IPS-20b (cell line): ENCODE measurements at regions not wholly inside any gene's neighbourhood (a gene's known extent, or its start where the extent isn't known, plus 50 kb on each side); places are given as distances from the start of the nearest gene placed in this dataset.
"Not testable (repeated sequence)": the region's sequence is repeated elsewhere in the genome, so short reads cannot be mapped to it uniquely, and the experiment has no call there.

Experiments used
- H3K27ac ChIP-seq: one replicate; pipeline ENCODE4 v1.5.1; 2013; ENCODE audit warnings: low read length
- H3K27me3 ChIP-seq: 2 replicates; pipeline ENCODE4 v1.6.1; 2013; ENCODE audit warnings: mild to moderate bottlenecking, low read length, inconsistent platforms; ENCODE audit not compliant: insufficient read depth
- H3K36me3 ChIP-seq: 2 replicates; pipeline ENCODE4 v1.6.1; 2013; ENCODE audit warnings: low read depth, mild to moderate bottlenecking, inconsistent platforms, low read length, moderate library complexity; ENCODE audit not compliant: insufficient read depth
- H3K4me1 ChIP-seq: 2 replicates; pipeline ENCODE4 v1.6.1; 2013; ENCODE audit warnings: mild to moderate bottlenecking, control low read depth, inconsistent platforms, low read length, moderate library complexity; ENCODE audit not compliant: insufficient read depth
- H3K4me3 ChIP-seq: 2 replicates; pipeline ENCODE4 v1.5.1; 2013; ENCODE audit warnings: mild to moderate bottlenecking, low read length, inconsistent platforms
- H3K9ac ChIP-seq: 2 replicates; pipeline ENCODE4 v1.6.1; 2013; ENCODE audit warnings: low read depth, mild to moderate bottlenecking, inconsistent platforms, low read length, moderate library complexity
- H3K9me3 ChIP-seq: 2 replicates; pipeline ENCODE4 v1.6.1; 2013; ENCODE audit warnings: mild to moderate bottlenecking, low read depth, low read length, inconsistent platforms; ENCODE audit not compliant: insufficient read depth

DNA sequence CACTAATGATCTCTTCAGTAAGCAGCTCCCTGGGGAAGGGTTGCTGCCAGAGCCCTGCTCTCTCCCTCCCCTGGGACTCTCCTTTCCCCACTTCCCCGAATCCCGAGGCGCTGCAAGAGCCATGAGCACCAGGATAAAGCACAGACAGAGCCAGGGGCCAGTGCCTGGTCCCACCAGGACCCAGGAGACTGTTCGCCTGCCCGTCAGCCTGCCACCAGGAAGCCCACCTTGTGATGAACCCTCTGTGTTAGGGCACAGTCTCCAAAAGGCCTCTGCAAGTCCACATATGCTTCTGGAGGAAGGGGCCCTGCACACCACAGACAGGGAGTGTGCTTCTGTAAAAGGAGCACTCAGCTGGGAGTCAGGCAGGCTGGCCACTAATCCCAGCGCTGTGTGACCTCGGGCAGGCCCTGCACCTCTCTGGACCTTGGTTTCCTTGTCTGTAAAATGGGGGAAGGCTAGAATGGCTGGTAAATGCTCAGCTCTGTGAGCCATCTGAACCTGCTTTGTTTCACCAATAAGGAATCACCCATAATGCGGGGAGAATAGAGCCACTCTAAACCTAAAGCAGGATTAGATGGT lies 209.4 kb downstream of the TBC1D2B start:
- H3K27me3 ChIP-seq, H3K9me3 ChIP-seq, H3K9ac ChIP-seq, H3K4me1 ChIP-seq, H3K27ac ChIP-seq, H3K4me3 ChIP-seq, H3K36me3 ChIP-seq: not testable (repeated sequence)

DNA sequence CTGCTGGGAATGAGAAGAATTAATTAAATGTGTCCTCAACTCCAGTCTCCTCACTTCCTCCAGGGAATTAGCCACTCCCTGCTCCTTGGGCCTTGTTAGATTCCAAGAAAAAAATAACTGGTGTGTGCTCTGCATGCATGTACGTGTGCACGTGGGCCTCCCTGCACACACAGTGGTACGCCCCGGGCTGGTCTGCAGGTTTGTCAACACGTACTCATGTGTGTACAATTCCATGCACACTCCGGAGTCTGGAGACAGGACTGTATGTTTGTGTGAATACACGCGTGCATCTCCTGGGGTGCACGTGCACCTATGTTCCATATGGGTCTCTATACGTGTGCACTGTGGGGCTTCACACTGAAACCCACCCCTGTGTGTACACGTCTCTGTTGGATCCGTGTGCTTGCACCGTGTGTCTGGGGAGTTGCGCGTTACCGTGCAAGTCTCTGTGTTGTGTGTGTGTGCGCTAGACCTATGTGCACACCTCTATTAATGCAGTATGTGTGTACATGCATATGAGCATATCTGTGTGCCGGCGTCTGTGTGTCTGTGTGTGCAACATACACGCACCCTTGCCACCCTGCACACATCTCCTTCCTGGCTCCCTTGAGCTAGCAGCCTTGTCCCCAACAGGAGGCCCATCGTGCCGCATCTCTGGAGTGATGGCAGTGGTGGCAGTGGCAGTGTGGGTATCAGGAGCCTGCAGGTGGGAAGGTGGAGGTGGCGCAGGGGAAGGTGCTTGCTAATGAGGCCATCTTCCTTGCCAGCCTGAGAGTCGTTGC lies 210.1 kb downstream of the TBC1D2B start:
- Histone ChIP-seq H3K36me3 (no peaks in the 10 kb centered on the region), H3K27ac (no peak overlapping the region), H3K27me3 (no peaks in the 10 kb centered on the region), H3K4me1 (peaks cover 3% of the 10 kb centered on the region; the same call in 1 of the 2 replicates), H3K4me3 (no peak overlapping the region), H3K9ac (no peak overlapping the region), H3K9me3 (no peaks in the 10 kb centered on the region)

DNA sequence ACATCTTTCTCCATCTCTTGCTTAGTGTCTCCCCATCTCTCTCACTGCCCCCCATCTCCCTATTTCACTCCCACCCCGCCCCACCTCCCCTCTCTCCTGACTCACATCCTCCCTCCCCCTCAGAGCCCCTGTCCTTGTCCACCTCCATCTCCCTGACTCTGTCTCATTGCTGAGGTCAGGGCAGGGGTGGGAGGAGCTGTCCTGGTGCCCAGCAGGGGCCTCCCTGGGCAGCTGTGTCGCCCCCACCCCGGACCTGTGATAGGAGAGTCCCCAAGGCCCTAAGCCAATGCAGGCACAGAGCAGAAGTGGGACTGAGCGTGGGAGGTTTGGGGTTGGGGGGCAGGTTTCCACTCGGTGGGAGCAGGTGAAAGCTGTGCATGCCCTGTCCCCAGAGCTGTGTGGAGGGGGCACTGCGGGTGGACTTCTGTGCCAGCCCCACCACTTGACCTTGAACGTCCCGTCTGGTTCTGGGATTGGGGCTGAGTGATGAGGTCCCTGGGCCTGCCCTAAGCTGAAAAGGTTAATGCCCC lies 210.8 kb downstream of the TBC1D2B start:
- peaks cover 3% of the 10 kb centered on the region; the same call in 1 of the 2 replicates for H3K4me1 ChIP-seq
- no peak overlapping the region for H3K4me3 ChIP-seq
- no peaks in the 10 kb centered on the region for H3K27me3 ChIP-seq
- no peaks in the 10 kb centered on the region for H3K36me3 ChIP-seq
- H3K9ac ChIP-seq, result no peak overlapping the region
- H3K27ac ChIP-seq, result no peak overlapping the region
- no peaks in the 10 kb centered on the region for H3K9me3 ChIP-seq

DNA sequence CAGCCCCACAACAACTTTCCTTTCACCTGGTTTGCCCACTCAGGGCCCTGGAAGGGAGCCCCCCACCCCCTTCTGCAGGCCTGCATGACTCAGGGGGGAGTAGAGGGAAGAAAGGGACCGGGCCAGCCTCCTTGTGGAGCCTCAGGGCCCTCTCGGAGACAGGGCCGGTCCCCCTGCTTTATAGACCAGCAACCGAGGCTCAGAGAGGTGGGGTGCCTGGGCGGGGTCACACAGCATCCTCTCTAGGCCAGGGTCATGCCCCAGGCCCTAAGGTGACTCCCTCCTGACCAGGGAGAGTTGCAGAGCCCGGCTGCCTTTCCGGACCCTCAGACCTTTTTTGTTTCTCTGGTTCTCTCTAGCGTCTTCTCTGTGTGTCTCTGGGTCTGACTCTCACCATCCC lies 211.3 kb downstream of the TBC1D2B start:
- no peak overlapping the region for H3K27ac ChIP-seq
- H3K9me3 ChIP-seq, result no peaks in the 10 kb centered on the region
- H3K4me1 ChIP-seq, result peaks cover 3% of the 10 kb centered on the region; the same call in 1 of the 2 replicates
- H3K4me3 ChIP-seq, result no peak overlapping the region
- no peaks in the 10 kb centered on the region for H3K36me3 ChIP-seq
- no peaks in the 10 kb centered on the region for H3K27me3 ChIP-seq
- H3K9ac ChIP-seq, result no peak overlapping the region

DNA sequence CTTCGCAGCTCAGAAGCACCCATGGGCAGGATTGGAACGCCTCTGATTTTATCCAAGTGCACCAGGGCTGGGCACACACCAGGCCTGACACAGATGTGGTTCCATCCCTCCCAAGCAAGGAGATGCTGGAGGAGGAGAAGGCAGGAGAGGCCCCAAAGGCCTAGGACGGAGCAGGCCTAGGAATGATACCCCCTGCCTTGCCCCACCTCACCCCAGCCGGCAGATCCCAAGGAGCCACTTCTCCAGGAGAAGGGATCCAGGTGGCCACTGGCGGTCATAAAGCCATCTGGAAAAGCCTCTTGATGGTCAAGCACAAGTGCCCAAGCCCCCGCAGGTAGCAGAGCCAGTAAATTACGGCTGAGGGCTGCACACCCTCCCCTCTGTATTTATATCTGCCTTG lies 211.8 kb downstream of the TBC1D2B start:
- no peak overlapping the region for H3K9ac ChIP-seq
- no peak overlapping the region for H3K27ac ChIP-seq
- peaks cover 3% of the 10 kb centered on the region; the same call in 1 of the 2 replicates for H3K4me1 ChIP-seq
- no peaks in the 10 kb centered on the region for H3K9me3 ChIP-seq
- H3K27me3 ChIP-seq, result no peaks in the 10 kb centered on the region
- no peaks in the 10 kb centered on the region for H3K36me3 ChIP-seq
- no peak overlapping the region for H3K4me3 ChIP-seq

DNA sequence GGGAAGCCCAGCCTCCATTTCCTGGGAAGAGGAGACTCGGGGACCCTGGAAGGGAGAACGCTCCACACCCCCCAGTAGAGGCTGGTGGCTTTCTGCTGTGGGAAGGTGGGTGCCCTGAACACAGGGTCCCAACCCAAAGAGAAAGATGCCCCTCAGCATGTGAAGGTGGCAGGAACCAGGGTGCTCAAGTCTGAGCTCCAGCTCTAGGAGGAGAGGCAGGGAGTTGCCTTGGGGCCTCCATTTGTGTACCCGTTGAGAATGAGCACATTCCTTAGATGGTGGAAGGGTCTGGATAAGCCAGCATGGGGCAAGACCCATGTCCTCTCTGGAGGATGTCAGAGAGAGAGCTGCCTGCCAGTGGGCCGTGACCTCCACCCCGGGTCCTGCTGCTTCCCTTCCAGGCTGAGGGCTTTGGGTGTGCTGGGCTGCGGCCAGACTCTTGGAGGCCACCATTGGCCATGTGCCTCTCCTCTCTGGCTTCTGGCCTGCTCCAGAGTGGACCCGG lies 212.4 kb downstream of the TBC1D2B start:
- H3K4me1 ChIP-seq, result peaks cover 3% of the 10 kb centered on the region; the same call in 1 of the 2 replicates
- no peak overlapping the region for H3K27ac ChIP-seq
- no peaks in the 10 kb centered on the region for H3K9me3 ChIP-seq
- no peak overlapping the region for H3K9ac ChIP-seq
- H3K36me3 ChIP-seq, result no peaks in the 10 kb centered on the region
- no peak overlapping the region for H3K4me3 ChIP-seq
- no peaks in the 10 kb centered on the region for H3K27me3 ChIP-seq

DNA sequence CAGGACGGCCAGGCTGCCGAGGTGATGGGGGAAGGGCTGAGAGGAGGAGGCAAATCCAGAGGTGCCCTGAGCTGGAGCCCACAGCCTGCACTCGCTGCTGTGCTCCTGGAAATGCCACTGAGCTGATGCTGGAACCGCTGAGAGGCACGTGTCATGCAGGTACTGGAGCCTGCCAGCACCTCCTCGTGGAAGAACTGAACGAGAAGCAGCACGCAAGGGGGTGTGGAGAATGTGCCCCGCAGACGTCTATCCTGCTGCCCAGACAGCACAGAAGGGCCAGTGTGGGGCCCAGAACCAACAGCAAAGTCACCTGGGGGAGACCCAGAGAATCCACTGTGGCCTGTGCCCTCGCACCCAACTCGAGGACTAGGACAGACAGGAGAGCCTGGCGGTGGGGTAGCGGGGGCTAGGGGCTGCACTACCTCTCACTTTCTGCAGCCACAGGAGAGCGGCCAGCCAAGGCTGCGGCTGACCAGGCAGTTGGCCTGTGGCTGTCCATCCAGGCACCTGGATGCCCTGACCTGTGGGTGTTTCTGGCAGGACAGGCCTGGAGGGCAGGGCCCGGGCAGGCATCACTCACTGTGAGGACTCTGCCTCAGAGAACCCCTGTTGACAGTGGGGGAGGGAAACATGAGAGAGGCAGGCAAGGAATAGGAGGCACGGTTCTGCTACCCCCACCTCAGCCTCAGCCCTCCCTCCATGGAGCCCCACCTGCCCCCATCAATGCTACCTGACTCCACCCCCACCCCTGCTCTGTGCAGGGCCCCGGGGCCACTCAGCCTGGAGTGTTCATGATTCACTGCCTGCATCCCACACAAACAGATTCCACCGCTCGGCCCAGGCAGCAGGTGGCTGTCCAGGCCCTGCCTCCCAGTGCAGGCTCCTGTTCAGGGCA lies 213.1 kb downstream of the TBC1D2B start:
- Histone ChIP-seq H3K27me3 (no peaks in the 10 kb centered on the region), H3K36me3 (no peaks in the 10 kb centered on the region), H3K27ac (no peak overlapping the region), H3K4me3 (no peak overlapping the region), H3K4me1 (peaks cover 3% of the 10 kb centered on the region; the same call in 1 of the 2 replicates), H3K9ac (no peak overlapping the region), H3K9me3 (no peaks in the 10 kb centered on the region)

DNA sequence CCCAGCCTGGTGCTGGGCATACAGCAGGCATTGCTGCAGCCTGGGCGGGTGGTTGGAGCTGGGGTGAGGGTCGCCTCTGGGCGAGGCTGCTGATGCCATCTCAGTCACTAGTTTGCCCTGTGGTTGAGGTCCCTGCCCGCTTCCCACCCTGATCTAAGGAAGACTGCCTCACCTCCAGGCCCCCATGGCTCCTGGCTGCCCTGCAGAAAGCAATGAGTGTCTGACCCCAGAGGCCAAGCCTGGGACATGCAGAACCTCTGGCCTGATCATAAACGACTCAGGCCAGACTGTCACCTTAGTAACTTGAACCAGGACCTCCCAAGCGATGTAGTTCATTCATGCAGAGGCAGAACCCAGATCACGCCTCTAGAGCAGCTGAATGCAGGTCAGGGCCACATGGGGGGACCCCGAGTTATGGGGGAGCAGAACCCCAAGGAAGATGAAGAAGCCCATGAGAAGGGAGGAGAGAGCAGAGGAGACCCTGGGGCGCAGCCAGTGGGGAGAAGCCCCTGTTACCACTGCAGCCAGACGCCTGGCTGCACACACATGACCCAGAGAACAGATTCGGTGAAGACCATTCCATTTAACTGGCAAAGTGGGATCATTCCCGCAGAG lies 213.9 kb downstream of the TBC1D2B start:
- no peak overlapping the region for H3K4me3 ChIP-seq
- no peak overlapping the region for H3K9ac ChIP-seq
- no peak overlapping the region for H3K27ac ChIP-seq
- H3K4me1 ChIP-seq, result peaks cover 3% of the 10 kb centered on the region; the same call in 1 of the 2 replicates
- no peaks in the 10 kb centered on the region for H3K27me3 ChIP-seq
- no peaks in the 10 kb centered on the region for H3K9me3 ChIP-seq
- H3K36me3 ChIP-seq, result no peaks in the 10 kb centered on the region

DNA sequence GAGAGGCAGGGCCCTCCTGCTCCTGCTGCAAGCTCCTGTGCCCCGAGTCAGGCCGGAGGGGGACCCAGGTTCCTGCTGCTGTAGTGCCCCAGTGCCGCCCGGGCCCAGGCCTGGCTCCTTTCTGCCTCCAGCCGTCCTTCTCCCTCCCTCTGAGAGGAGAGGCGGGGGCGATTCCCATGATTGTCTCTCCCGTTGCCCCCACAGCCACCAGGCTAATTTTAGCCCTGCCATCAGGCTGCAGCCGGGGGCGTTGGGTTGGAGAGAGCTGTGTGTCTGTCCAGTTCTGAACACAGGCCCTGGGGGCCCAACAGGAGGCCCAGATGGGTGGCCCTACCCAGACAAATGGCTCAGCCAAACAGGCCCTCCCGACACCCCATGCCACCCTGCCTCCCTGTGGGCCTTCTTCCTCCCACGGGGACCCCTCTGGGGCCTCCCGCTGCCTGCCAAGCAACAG lies 214.8 kb downstream of the TBC1D2B start:
- H3K27ac ChIP-seq, result no peak overlapping the region
- H3K9ac ChIP-seq, result no peak overlapping the region
- no peaks in the 10 kb centered on the region for H3K9me3 ChIP-seq

DNA sequence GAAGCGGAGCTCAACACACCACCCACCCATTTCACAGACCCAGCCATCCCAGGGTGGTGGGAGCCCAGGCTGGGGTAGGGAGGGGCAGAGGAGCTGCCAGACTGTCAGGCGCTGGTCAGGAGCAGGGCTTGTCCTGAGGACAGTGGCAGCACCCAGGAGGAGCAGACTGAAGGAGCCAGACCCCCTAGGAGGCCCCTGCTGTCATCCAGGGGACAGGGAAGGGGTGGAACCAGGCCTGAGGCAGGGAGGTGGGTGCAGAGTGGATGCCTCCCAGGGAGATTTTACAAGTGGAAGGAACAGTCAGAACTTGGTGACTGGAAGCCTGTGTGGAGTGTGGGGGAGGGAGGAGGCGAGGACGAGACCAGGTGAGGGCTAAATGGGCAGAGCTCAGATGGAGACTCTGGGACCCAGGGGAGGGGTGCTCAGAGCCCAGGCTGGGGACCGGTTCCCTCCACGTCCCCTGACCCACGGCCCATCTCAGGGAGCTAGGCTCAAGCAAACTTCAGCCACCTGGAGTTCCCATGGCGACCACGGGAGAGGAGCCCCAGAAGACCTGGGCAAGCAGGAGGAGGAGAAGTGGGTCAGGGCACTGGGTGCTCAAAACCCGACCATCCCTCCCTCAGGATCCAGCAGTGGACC lies 215.4 kb downstream of the TBC1D2B start:
- H3K36me3 ChIP-seq, H3K4me1 ChIP-seq, H3K9ac ChIP-seq, H3K27ac ChIP-seq, H3K9me3 ChIP-seq, H3K27me3 ChIP-seq, H3K4me3 ChIP-seq: not testable (repeated sequence)

More for the DNA sequence above, 214.8 kb downstream of the TBC1D2B start:
- Histone ChIP-seq H3K36me3 (no peaks in the 10 kb centered on the region), H3K4me1 (peaks cover 3% of the 10 kb centered on the region; the same call in 1 of the 2 replicates), H3K27me3 (no peaks in the 10 kb centered on the region), H3K4me3 (no peak overlapping the region)
